Calu3 (cell line): ENCODE measurements at regions not wholly inside any gene's neighbourhood (a gene's known extent, or its start where the extent isn't known, plus 50 kb on each side); places are given as distances from the start of the nearest gene placed in this dataset.

Source experiments
- BruUV-seq: library from RNA; stranded (reverse); fragments of 400-500 nt; replicated peaks from 2 replicates; lab custom pipeline; 2021; lab: Mats Ljungman, UMichigan
- CTCF ChIA-PET: fragments of 300-600 bp; sonication (Branson Sonifier 250); formaldehyde crosslinking; loops from one replicate; lab custom pipeline; 2022; ENCODE audit warnings: antibody characterized with exemption; lab: Charles Lee
- DNase-seq: peaks from one replicate; pipeline ENCODE4 v3.0.0; 2022
- H3K27ac Mint-ChIP-seq: one replicate; pipeline ENCODE4 v1.8.0; 2022; ENCODE audit warnings: mixed read lengths; ENCODE audit not compliant: unreplicated experiment
- H3K27me3 Mint-ChIP-seq: one replicate; pipeline ENCODE4 v1.8.0; 2022; ENCODE audit warnings: mixed read lengths; ENCODE audit not compliant: unreplicated experiment
- H3K36me3 Mint-ChIP-seq: one replicate; pipeline ENCODE4 v1.8.0; 2022; ENCODE audit warnings: mild to moderate bottlenecking, moderate library complexity, mixed read lengths; ENCODE audit not compliant: insufficient read depth, unreplicated experiment
- H3K4me1 Mint-ChIP-seq: one replicate; pipeline ENCODE4 v1.8.0; 2022; ENCODE audit warnings: mild to moderate bottlenecking, low read depth, mixed read lengths; ENCODE audit not compliant: unreplicated experiment
- H3K4me3 Mint-ChIP-seq: one replicate; pipeline ENCODE4 v1.8.0; 2022; ENCODE audit warnings: mild to moderate bottlenecking, low read depth, moderate library complexity, mixed read lengths; ENCODE audit not compliant: unreplicated experiment
- H3K9me3 Mint-ChIP-seq: one replicate; pipeline ENCODE4 v1.8.0; 2022; ENCODE audit warnings: low read depth, mixed read lengths; ENCODE audit not compliant: unreplicated experiment
- intact Hi-C: fragments of 100-400 bp; cut with micrococcal nuclease; formaldehyde crosslinking; loops from one replicate; pipeline ENCODE4 v1.10.0; 2022; ENCODE audit not compliant: unreplicated experiment
- TF ChIP-seq, protein P1 (sequence below): fragments of 200-600 bp; IDR thresholded peaks from one replicate; pipeline ENCODE4 v1.8.0; 2022; ENCODE audit warnings: antibody characterized with exemption; ENCODE audit not compliant: unreplicated experiment

DNA sequence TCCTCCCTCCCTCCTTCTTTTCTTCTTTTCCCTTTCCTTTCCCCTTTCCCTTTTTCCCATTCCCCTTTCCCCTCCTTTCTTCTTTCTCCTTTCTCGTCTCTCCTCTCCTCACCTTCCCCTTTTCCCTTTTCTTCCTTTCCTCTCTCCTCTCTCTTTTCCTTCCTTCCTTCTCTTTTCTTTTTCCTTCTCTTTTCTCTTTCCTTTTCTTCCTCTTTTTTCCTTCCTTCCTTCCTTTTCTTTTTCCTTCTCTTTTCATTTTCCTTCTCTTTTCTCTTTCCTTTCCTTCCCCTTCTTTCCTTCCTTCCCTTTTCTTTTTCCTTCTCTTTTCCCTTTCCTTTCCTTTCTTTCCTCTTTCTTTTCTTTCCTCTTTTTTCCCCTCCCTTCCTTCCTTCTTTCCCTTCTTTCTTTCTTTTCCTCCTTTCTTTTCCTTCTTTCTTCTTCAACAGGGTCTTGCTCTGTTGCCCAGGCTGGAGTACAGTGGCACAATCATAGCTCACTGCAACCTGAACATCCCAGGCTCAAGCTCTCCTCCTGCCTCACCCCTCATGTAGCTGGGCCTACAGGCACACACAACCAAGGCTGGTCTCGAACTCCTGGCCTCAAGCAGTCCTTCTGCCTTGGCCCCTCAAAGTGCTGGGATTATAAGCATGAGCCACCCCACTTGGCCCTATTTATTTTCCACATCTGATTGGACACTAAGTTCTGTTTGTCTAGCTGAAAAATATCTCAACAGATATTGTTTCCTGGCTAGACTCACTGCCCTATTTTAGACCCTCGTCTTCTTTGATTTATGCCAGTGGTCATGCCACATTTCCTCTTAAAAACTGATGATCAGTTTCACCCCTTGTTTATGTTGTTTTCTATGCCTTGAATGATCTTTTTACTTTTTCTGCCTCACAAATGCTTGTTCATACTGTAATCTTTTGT lies 57.1 kb upstream of the MACF1 start:
- H3K27me3 Mint-ChIP-seq = no peaks in the 10 kb centered on the region
- H3K27ac Mint-ChIP-seq = no peak overlapping the region
- no peak for DNase-seq
- no peak overlapping the region for H3K4me3 Mint-ChIP-seq
- TF ChIP-seq, protein P1, sequence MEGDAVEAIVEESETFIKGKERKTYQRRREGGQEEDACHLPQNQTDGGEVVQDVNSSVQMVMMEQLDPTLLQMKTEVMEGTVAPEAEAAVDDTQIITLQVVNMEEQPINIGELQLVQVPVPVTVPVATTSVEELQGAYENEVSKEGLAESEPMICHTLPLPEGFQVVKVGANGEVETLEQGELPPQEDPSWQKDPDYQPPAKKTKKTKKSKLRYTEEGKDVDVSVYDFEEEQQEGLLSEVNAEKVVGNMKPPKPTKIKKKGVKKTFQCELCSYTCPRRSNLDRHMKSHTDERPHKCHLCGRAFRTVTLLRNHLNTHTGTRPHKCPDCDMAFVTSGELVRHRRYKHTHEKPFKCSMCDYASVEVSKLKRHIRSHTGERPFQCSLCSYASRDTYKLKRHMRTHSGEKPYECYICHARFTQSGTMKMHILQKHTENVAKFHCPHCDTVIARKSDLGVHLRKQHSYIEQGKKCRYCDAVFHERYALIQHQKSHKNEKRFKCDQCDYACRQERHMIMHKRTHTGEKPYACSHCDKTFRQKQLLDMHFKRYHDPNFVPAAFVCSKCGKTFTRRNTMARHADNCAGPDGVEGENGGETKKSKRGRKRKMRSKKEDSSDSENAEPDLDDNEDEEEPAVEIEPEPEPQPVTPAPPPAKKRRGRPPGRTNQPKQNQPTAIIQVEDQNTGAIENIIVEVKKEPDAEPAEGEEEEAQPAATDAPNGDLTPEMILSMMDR = no peak
- no peaks in the 10 kb centered on the region for H3K9me3 Mint-ChIP-seq
- H3K4me1 Mint-ChIP-seq = peaks cover 30% of the 10 kb centered on the region
- no TSS peak for BruUV-seq
- intact Hi-C loops = no loop called here
- no peaks in the 10 kb centered on the region for H3K36me3 Mint-ChIP-seq
- CTCF ChIA-PET = no interaction called here

DNA sequence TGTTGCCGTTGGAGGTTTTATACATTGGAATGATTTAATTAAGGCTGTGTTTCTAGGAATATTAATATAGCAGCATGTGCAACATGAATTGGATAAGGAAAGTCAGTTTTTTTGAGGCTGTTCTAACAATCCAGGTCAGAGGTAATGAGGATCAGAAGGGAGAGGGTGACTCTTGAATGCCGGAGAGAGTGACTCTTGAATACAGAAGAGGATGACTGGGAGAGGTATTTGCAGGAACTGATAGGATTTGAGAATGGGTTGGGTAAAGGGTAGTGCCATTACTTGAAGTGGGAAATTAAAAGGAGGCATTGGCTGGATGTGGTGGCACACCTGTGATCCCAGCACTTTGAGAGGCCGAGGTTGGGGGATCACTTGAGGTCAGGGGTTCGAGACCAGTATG lies 55.6 kb upstream of the MACF1 start:
- no TSS peak for BruUV-seq
- TF ChIP-seq, protein P1 = no peak
- H3K4me1 Mint-ChIP-seq = peaks cover 21% of the 10 kb centered on the region
- no peak overlapping the region for H3K4me3 Mint-ChIP-seq
- CTCF ChIA-PET = no interaction called here
- no peaks in the 10 kb centered on the region for H3K27me3 Mint-ChIP-seq
- no peaks in the 10 kb centered on the region for H3K9me3 Mint-ChIP-seq
- intact Hi-C loops = no loop called here
- DNase-seq = no peak
- H3K36me3 Mint-ChIP-seq = no peaks in the 10 kb centered on the region
- H3K27ac Mint-ChIP-seq = no peak overlapping the region

DNA sequence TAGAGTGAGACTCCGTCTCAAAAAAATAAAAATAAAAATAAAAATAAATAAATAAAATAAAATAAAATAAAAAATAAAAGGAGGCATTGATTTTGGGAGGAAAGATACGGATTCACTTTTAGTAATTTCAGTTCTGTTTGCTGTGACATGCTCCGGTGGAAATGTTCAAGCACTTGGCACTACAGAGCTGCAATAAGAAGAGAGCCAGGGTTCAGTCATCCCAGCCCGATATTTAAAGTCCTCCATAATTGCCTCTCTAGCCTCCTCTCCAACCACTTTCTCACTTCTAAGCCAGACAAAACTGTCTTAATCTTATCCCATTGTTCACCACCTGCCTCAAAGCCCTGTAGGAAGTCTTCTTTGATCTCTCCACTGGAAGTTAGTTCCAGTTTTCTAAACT lies 55.0 kb upstream of the MACF1 start:
- Mint-ChIP-seq H3K27ac (no peak overlapping the region), H3K9me3 (no peaks in the 10 kb centered on the region), H3K36me3 (no peaks in the 10 kb centered on the region), H3K4me3 (no peak overlapping the region), H3K27me3 (no peaks in the 10 kb centered on the region), H3K4me1 (peaks cover 26% of the 10 kb centered on the region)
- CTCF ChIA-PET = no interaction called here
- DNase-seq = no peak
- TF ChIP-seq, protein P1 = no peak
- intact Hi-C loops = no loop called here
- no TSS peak for BruUV-seq

DNA sequence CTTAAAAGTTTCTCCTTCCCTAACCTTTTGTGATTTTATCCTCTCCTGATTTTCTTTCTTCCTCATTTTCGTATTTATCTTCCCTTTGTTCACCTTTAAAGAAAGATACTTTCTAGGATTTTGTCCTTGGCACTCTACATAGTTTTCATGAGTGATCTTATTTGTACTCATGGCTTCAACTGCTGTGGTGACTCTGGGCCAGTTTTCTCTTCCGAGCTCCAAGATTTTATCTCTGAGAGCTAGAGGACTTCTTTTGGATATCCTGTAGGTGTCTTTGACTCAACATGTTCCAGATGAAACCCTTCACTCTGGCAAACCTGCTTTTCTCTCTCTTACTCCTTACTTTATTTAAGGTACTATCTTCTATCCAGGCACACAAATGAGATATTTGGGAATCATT lies 53.7 kb upstream of the MACF1 start:
- no peaks in the 10 kb centered on the region for H3K36me3 Mint-ChIP-seq
- H3K27ac Mint-ChIP-seq = no peak overlapping the region
- no peak for DNase-seq
- BruUV-seq = no TSS peak
- TF ChIP-seq, protein P1 = no peak
- H3K9me3 Mint-ChIP-seq = no peaks in the 10 kb centered on the region
- intact Hi-C loops = no loop called here
- H3K27me3 Mint-ChIP-seq = no peaks in the 10 kb centered on the region
- H3K4me1 Mint-ChIP-seq = peaks cover 23% of the 10 kb centered on the region
- CTCF ChIA-PET = interaction anchor here (0.7 kb wide), 1 partner anchor 17 kb away, joined by 3 read pairs; no protein-coding TSS in a partner anchor
- no peak overlapping the region for H3K4me3 Mint-ChIP-seq
